BLaER1 treated with 17β-estradiol and CSF1 and Interleukin-3, amounts not matched to agents 10 nM and 100 nM (cell line): ENCODE measurements at regions not wholly inside any gene's neighbourhood (a gene's known extent, or its start where the extent isn't known, plus 50 kb on each side); places are given as distances from the start of the nearest gene placed in this dataset.
A peak's percentile ranks its signal among the peaks of the same experiment; 100 is the strongest.

Experiments
- H3K27ac ChIP-seq, 11 experiments: shearing (Covaris generic); formaldehyde crosslinking; 2 replicates each; pipeline ENCODE4 v1.8.1; 2022
- H3K27me3 ChIP-seq, 11 experiments: shearing (Covaris generic); formaldehyde crosslinking; 2 replicates each; pipeline ENCODE4 v1.8.1; 2022
- H3K36me3 ChIP-seq, 11 experiments: shearing (Covaris generic); formaldehyde crosslinking; 2 replicates each; pipeline ENCODE4 v1.8.1; 2022
- H3K4me1 ChIP-seq, 10 experiments: shearing (Covaris generic); formaldehyde crosslinking; 2 replicates each; pipeline ENCODE4 v1.8.1; 2022
- H3K4me2 ChIP-seq, 11 experiments: shearing (Covaris generic); formaldehyde crosslinking; 2 replicates each; pipeline ENCODE4 v1.8.1; 2022
- H3K4me3 ChIP-seq, 10 experiments: shearing (Covaris generic); formaldehyde crosslinking; 2 replicates each; pipeline ENCODE4 v1.8.1; 2022
- H3K9ac ChIP-seq, 11 experiments: shearing (Covaris generic); formaldehyde crosslinking; 2 replicates each; pipeline ENCODE4 v1.8.1; 2022
- H3K9me3 ChIP-seq, 11 experiments: shearing (Covaris generic); formaldehyde crosslinking; replicated peaks in 1 of 11; 2 replicates each; pipeline ENCODE4 v1.8.1; 2022
- H4K20me1 ChIP-seq, 11 experiments: shearing (Covaris generic); formaldehyde crosslinking; 2 replicates each; pipeline ENCODE4 v1.8.1; 2022
- Cebpa-rat ChIP-seq, 11 experiments: shearing (Covaris generic); IDR thresholded peaks; 2 replicates each; pipeline ENCODE4 v1.8.1; 2022

DNA sequence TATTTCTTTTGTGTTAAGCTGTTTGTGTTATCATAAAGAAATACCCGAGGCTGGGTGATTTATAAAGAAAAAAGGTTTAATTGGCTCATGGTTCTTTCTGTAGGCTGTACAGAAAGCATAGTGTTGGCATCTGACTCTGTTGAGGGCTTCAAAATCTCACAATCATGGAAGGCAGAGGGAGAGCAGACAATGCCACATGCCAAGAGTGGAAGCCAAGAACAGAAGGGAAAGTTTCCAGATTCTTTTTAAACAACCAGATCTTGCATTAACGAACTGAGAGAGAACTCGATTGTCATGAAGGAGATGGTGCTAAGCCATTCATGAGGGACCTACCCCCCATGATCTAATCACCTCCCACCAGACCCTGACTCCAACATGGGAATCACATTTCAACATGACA lies 290.1 kb downstream of the BMP2 start:
- Histone ChIP-seq H3K4me2 (no peak overlapping the region), H3K9ac (no peak overlapping the region), H4K20me1 (no peaks in the 10 kb centered on the region), H3K4me1 (no peaks in the 10 kb centered on the region), H3K27ac (no peak overlapping the region), H3K36me3 (no peaks in the 10 kb centered on the region), H3K4me3 (no peak overlapping the region), H3K9me3 (no peaks in the 10 kb centered on the region), H3K27me3 (no peaks in the 10 kb centered on the region)
- TF ChIP-seq Cebpa-rat (IDR thresholded peaks at IDR 0.05), result no peak

DNA sequence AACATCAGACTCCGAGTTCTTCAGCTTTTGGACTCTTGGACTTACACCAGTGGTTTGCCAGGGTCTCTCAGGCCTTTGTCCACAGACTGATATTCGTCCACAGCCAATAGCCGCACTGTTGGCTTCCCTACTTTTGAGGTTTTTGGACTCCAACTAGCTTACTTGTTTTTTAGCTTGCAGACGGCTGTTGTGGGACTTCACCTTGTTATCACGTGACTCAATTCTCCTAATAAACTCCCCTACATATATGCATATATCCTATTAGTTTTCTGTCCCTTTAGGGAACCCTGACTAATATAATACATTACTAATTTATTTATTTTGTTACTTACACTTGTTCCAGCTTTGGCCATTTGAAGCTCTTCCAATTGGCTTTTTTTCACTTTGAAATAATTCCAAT lies 311.3 kb downstream of the BMP2 start:
- Histone ChIP-seq H3K4me3 (no peak overlapping the region), H3K9me3 (no peaks in the 10 kb centered on the region), H3K27ac (no peak overlapping the region), H4K20me1 (no peaks in the 10 kb centered on the region), H3K27me3 (no peaks in the 10 kb centered on the region), H3K4me1 (no peaks in the 10 kb centered on the region), H3K9ac (no peak overlapping the region), H3K36me3 (no peaks in the 10 kb centered on the region), H3K4me2 (no peak overlapping the region)
- no peak for TF ChIP-seq Cebpa-rat (IDR thresholded peaks at IDR 0.05)

GRCh38 chr20:7080472-7080871 lies 313.0 kb downstream of the BMP2 start:
- no peaks in the 10 kb centered on the region for H3K36me3 ChIP-seq
- H3K4me1 ChIP-seq, result no peaks in the 10 kb centered on the region
- no peaks in the 10 kb centered on the region for H3K27me3 ChIP-seq
- no peaks in the 10 kb centered on the region for H4K20me1 ChIP-seq
- no peak overlapping the region for H3K4me2 ChIP-seq
- no peak for TF ChIP-seq Cebpa-rat (IDR thresholded peaks at IDR 0.05)
- H3K9me3 ChIP-seq, result no peaks in the 10 kb centered on the region
- H3K4me3 ChIP-seq, result no peak overlapping the region
- H3K9ac ChIP-seq, result no peak overlapping the region
- H3K27ac ChIP-seq, result no peak overlapping the region

DNA sequence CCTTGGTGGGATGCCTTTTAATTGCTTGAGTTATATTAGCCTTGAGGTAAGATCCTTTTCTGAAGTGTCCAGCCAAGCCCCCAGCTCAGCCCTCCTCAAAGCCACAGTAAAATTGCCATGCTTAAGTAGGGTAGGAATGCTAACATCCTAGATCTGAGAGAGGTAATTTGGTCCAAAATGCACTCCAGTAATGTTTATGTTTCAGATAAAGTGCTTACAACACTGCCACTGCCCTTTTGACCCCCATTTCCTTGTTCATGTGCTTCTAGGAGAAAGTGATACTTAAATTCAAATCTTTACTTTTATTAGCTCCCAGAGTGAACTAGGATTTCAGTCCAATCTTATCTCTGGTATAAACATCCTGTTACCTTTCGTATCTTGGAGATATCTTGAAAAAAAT lies 318.0 kb downstream of the BMP2 start:
- Histone ChIP-seq H3K4me1 (no peaks in the 10 kb centered on the region), H3K27me3 (no peaks in the 10 kb centered on the region), H3K4me2 (no peak overlapping the region), H3K9me3 (no peaks in the 10 kb centered on the region), H3K4me3 (no peak overlapping the region), H3K36me3 (no peaks in the 10 kb centered on the region), H3K9ac (no peak overlapping the region), H3K27ac (no peak overlapping the region), H4K20me1 (no peaks in the 10 kb centered on the region)
- no peak for TF ChIP-seq Cebpa-rat (IDR thresholded peaks at IDR 0.05)

DNA sequence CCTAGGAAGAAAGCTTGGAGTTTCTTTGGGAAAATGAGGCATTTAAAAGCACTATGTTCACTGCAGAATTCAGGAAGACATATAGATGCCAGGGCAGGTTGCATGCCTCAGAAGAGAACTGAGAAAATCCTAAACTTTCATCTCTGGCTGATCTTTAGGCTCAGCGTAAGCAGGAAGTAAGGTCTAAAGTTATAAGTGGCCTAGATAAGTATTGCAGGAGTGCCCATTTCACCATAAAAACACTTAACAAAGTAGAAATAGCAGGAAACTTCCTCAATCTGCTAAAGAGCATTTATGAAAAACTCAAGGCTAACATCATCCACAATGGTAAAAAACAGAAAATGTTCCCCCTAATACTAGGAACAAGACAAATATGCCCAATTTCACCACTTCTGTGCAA lies 320.3 kb downstream of the BMP2 start:
- no peaks in the 10 kb centered on the region for H4K20me1 ChIP-seq
- H3K27me3 ChIP-seq, result no peaks in the 10 kb centered on the region
- no peak overlapping the region for H3K27ac ChIP-seq
- no peak overlapping the region for H3K9ac ChIP-seq
- H3K9me3 ChIP-seq, result no peaks in the 10 kb centered on the region
- no peaks in the 10 kb centered on the region for H3K4me1 ChIP-seq
- no peaks in the 10 kb centered on the region for H3K36me3 ChIP-seq
- no peak overlapping the region for H3K4me2 ChIP-seq
- no peak overlapping the region for H3K4me3 ChIP-seq
- TF ChIP-seq Cebpa-rat (IDR thresholded peaks at IDR 0.05), result no peak

DNA sequence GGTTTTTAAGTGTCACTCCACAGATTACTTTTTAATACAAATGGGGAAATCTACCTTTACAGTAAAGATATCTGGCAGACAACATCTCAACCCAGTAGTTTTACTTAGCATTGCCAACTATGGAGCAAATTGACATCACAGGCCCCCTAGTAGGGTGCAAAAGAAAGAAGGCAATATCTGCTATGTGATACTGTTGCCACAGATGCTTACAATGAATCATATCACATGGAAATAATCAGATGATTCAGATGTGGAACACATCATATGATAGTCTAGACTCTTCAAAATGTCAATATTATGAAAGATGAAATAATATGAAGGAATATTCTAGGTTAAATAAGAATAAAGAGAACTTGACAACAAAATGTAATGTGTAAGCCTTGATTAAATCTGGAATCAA lies 322.5 kb downstream of the BMP2 start:
- no peak overlapping the region for H3K9ac ChIP-seq
- H3K4me1 ChIP-seq, result no peaks in the 10 kb centered on the region
- H3K4me2 ChIP-seq, result no peak overlapping the region
- 0 out of 22 replicates have a peak, but pooled peaks cover 0 to 6% (median 0%) of the 10 kb centered on the region in 11 experiments for H3K9me3 ChIP-seq
- no peak for TF ChIP-seq Cebpa-rat (IDR thresholded peaks at IDR 0.05)
- H4K20me1 ChIP-seq, result no peaks in the 10 kb centered on the region
- no peak overlapping the region for H3K27ac ChIP-seq
- no peaks in the 10 kb centered on the region for H3K27me3 ChIP-seq
- H3K36me3 ChIP-seq, result no peaks in the 10 kb centered on the region
- no peak overlapping the region for H3K4me3 ChIP-seq

- Histone ChIP-seq H4K20me1 (no peaks in the 10 kb centered on the region), H3K27ac (no peak overlapping the region), H3K4me1 (no peaks in the 10 kb centered on the region), H3K36me3 (no peaks in the 10 kb centered on the region), H3K27me3 (no peaks in the 10 kb centered on the region), H3K9me3 (0 out of 22 replicates have a peak, but pooled peaks cover 0 to 7% (median 0%) of the 10 kb centered on the region in 11 experiments), H3K4me2 (no peak overlapping the region), H3K4me3 (no peak overlapping the region), H3K9ac (no peak overlapping the region)
- TF ChIP-seq Cebpa-rat (IDR thresholded peaks at IDR 0.05), result no peak
These were observed 323.3 kb downstream of the BMP2 start for GRCh38 chr20:7090811-7091210.

GRCh38 chr20:7091655-7092054 lies 324.2 kb downstream of the BMP2 start:
- H3K4me3 ChIP-seq, result no peak overlapping the region
- no peak overlapping the region for H3K27ac ChIP-seq

DNA sequence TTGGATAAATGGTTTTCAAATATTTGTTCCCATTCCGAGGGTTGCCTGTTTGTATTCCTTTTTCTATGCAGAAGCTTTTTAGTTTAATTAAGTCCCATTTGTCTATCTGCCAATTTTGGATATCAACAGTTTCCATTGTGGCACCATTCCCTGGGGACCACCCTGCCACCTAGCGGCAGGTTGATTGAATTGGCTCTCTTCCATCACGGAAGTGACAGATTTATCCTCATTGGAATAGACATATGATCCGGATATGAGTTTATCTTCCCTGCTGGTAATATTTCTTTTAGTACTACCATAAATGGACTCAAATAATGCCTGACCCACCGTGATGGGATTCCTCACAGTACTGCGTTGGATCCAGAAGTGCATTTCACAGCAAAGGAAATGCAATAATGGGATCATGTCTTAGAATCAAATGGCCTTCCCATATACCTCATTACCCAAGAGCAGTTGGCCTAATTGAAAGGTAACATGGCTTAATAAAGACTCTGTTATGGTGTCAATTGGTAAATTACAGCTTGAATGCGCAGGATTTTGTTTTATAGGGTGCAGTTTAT lies 327.0 kb downstream of the BMP2 start:
- no peak overlapping the region for H3K4me2 ChIP-seq
- H4K20me1 ChIP-seq, result no peaks in the 10 kb centered on the region
- peaks cover 5 to 17% (median 10%) of the 10 kb centered on the region in 11 experiments; a peak in 8 of 22 replicates for H3K9me3 ChIP-seq
- H3K4me3 ChIP-seq, result no peak overlapping the region
- H3K36me3 ChIP-seq, result no peaks in the 10 kb centered on the region
- H3K27ac ChIP-seq, result no peak overlapping the region
- H3K4me1 ChIP-seq, result no peaks in the 10 kb centered on the region
- no peak overlapping the region for H3K9ac ChIP-seq
- H3K27me3 ChIP-seq, result no peaks in the 10 kb centered on the region
- TF ChIP-seq Cebpa-rat (IDR thresholded peaks at IDR 0.05), result no peak

More at GRCh38 chr20:7091655-7092054, 324.2 kb downstream of the BMP2 start:
- Histone ChIP-seq H3K9me3 (peaks cover 0 to 8% (median 0%) of the 10 kb centered on the region in 11 experiments; a peak in 1 of 22 replicates), H3K4me2 (no peak overlapping the region), H3K36me3 (no peaks in the 10 kb centered on the region), H3K9ac (no peak overlapping the region), H3K4me1 (no peaks in the 10 kb centered on the region), H4K20me1 (no peaks in the 10 kb centered on the region), H3K27me3 (no peaks in the 10 kb centered on the region)
- no peak for TF ChIP-seq Cebpa-rat (IDR thresholded peaks at IDR 0.05)

DNA sequence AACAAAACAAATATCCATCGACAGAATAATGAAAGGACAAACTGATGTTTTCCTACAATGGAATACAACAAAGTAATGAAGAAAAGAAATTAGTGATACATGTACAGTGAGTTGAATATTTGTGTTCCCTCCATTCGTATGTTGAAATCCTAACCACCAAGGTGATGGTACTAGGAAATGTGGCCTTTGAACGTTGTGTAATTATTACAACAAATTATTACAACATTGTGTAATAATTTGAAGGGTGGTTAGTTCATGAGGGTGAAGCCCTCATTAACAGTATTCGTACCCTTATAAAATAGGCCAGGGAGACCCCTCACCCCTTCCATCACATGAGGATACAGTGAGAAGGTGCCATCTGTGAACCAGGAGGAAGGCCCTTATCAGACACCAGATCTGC lies 339.4 kb downstream of the BMP2 start:
- H3K9me3 ChIP-seq, result no peaks in the 10 kb centered on the region
- H3K9ac ChIP-seq, result no peak overlapping the region
- no peaks in the 10 kb centered on the region for H3K4me1 ChIP-seq
- H3K36me3 ChIP-seq, result no peaks in the 10 kb centered on the region
- H3K4me2 ChIP-seq, result no peak overlapping the region
- H3K27ac ChIP-seq, result no peak overlapping the region
- TF ChIP-seq Cebpa-rat (IDR thresholded peaks at IDR 0.05), result peak in 1 of 11 experiments; percentile 55; a peak in 2 of 22 replicates
- no peak overlapping the region for H3K4me3 ChIP-seq
- no peaks in the 10 kb centered on the region for H4K20me1 ChIP-seq
- H3K27me3 ChIP-seq, result no peaks in the 10 kb centered on the region
